ENCODE measurements at regions not wholly inside any gene's neighbourhood (a gene's known extent, or its start where the extent isn't known, plus 50 kb on each side); places are given as distances from the start of the nearest gene placed in this dataset.

DNA sequence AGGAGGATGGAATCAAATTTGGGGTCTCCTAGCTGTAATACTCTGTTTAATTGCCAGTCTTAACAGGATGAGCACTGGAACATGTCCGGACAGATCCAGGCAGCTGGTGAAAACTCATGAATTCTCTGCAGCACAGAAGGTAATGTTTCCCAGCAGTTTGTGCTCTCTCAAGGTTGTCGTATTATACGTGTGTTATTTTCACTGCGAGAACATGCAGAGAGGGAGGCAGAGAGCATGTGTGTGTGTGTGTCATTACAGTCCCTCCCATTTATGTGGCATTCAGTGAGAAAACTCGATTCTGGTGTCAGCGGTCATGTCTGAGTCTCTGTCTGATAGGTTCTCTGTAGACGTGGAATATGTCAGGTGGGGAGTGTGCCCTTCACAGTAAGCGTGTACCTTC, 150.2 kb upstream of the POU3F3 start:
- H4K5ac ChIP-seq (ENCODE audit: insufficient read length, low read depth, low read length): no peak overlapping the region
- H3K4me1 ChIP-seq (ENCODE audit: insufficient read depth, low read length): no peaks in the 10 kb centered on the region
- H2BK15ac ChIP-seq (ENCODE audit: low read depth, low read length): no peak overlapping the region
- no peak overlapping the region for H4K91ac ChIP-seq (ENCODE audit: insufficient read length, low read depth, low read length)
- no peaks in the 10 kb centered on the region for H3K79me1 ChIP-seq (ENCODE audit: insufficient read depth, low read depth, low read length, poor library complexity, severe bottlenecking)
- no peak overlapping the region for H4K8ac ChIP-seq (replicated peaks; ENCODE audit: insufficient read length, low read depth, low read length)
- H3K23me2 ChIP-seq (ENCODE audit: insufficient read length, low read depth, low read length, poor library complexity, severe bottlenecking): no peaks in the 10 kb centered on the region
- Mint-ChIP-seq H3K4me1 (peaks cover 30 to 31% of the 10 kb centered on the region in 2 experiments), H3K4me3 (no peak overlapping the region), H3K27ac (peak overlapping the region in 1 of 3 experiments; percentile 97; a peak in 2 of 7 replicates), H3K36me3 (ENCODE audit: insufficient read depth in 1 of 3, low read depth in 3 of 3) (no peaks in the 10 kb centered on the region), H3K27me3 (ENCODE audit: low read depth) (0 out of 2 replicates have a peak, but pooled peaks cover 4% of the 10 kb centered on the region), H3K9me3 (no peaks in the 10 kb centered on the region)
- H3K18ac ChIP-seq (ENCODE audit: insufficient read length, low read depth, low read length): peak overlapping the region; percentile 37
- H2AK5ac ChIP-seq (ENCODE audit: insufficient read length, low read length): no peak overlapping the region
- DNase-seq: no peak
- no peak overlapping the region for H3T11ph ChIP-seq (ENCODE audit: low read length)
- TF ChIP-seq, protein P1, sequence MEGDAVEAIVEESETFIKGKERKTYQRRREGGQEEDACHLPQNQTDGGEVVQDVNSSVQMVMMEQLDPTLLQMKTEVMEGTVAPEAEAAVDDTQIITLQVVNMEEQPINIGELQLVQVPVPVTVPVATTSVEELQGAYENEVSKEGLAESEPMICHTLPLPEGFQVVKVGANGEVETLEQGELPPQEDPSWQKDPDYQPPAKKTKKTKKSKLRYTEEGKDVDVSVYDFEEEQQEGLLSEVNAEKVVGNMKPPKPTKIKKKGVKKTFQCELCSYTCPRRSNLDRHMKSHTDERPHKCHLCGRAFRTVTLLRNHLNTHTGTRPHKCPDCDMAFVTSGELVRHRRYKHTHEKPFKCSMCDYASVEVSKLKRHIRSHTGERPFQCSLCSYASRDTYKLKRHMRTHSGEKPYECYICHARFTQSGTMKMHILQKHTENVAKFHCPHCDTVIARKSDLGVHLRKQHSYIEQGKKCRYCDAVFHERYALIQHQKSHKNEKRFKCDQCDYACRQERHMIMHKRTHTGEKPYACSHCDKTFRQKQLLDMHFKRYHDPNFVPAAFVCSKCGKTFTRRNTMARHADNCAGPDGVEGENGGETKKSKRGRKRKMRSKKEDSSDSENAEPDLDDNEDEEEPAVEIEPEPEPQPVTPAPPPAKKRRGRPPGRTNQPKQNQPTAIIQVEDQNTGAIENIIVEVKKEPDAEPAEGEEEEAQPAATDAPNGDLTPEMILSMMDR (conservative IDR thresholded peaks at IDR 0.05): no peak
- H2BK12ac ChIP-seq (ENCODE audit: insufficient read length, low read depth, low read length): no peak overlapping the region
- H3K4ac ChIP-seq (ENCODE audit: low read depth, low read length): no peak overlapping the region
- WGBS (ENCODE audit: extremely low coverage, insufficient read length, low lambda C conversion rate): no CpG with 5 or more reads among the region's 8 CpGs
- H3K27me3 ChIP-seq (ENCODE audit: insufficient read depth, low read length): no peaks in the 10 kb centered on the region
- no peaks in the 10 kb centered on the region for H3K9me3 ChIP-seq (ENCODE audit: control insufficient read depth, low read depth, low read length)
- H3K4me2 ChIP-seq (ENCODE audit: insufficient read depth, insufficient read length, low read length): no peak overlapping the region
- H3K9ac ChIP-seq (ENCODE audit: extremely low read depth, insufficient read length, low read length): no peak overlapping the region
- H3K27ac ChIP-seq (ENCODE audit: insufficient read length, low read depth, low read length): no peak overlapping the region
- H2BK120ac ChIP-seq (ENCODE audit: low read depth, low read length, poor library complexity, severe bottlenecking): no peak overlapping the region
- no peak overlapping the region for H3K56ac ChIP-seq (ENCODE audit: insufficient read length, low read depth, low read length)
- no peak overlapping the region for H2AFZ ChIP-seq (ENCODE audit: low read length)
- H3K79me2 ChIP-seq (ENCODE audit: insufficient read depth, low read length): no peaks in the 10 kb centered on the region
- peak overlapping the region; percentile 52 for H3K14ac ChIP-seq (ENCODE audit: insufficient read depth, low read length)
- H2BK5ac ChIP-seq (ENCODE audit: insufficient read length, low read length): no peak overlapping the region
- no peak overlapping the region for H3K23ac ChIP-seq (ENCODE audit: insufficient read length, low read depth, low read length)
- H4K20me1 ChIP-seq (ENCODE audit: control insufficient read depth, insufficient read depth, insufficient read length): no peaks in the 10 kb centered on the region
- H2BK20ac ChIP-seq (ENCODE audit: low read depth, low read length, poor library complexity, severe bottlenecking): no peak overlapping the region

All from H9 (cell line).